GM19468 (cell line): ENCODE measurements at regions not wholly inside any gene's neighbourhood (a gene's known extent, or its start where the extent isn't known, plus 50 kb on each side); places are given as distances from the start of the nearest gene placed in this dataset.
"Not testable (repeated sequence)": the region's sequence is repeated elsewhere in the genome, so short reads cannot be mapped to it uniquely, and the experiment has no call there.

Experiments used
- ATAC-seq: cut with Tn5 transposase; IDR thresholded peaks from one replicate; pipeline ENCODE4 v1.9.1; 2021; ENCODE audit warnings: mild to moderate bottlenecking, moderate library complexity, moderate number of reproducible peaks; ENCODE audit not compliant: unreplicated experiment; ENCODE audit errors: extremely low read depth

- ATAC-seq, result no peak
Observed at GRCh38 chr10:7071421-7071820, 339.4 kb downstream of the SFMBT2 start.

GRCh38 chr10:7070950-7071349 is 339.9 kb downstream of the SFMBT2 start:
- no peak for ATAC-seq

GRCh38 chr10:7069706-7070105 is 341.1 kb downstream of the SFMBT2 start:
- no peak for ATAC-seq

GRCh38 chr10:7056216-7056615 is 354.6 kb downstream of the SFMBT2 start:
- no peak for ATAC-seq

GRCh38 chr10:7054915-7055314 is 355.9 kb downstream of the SFMBT2 start:
- no peak for ATAC-seq

- ATAC-seq, result no peak
Observed at GRCh38 chr10:7053195-7053594, 357.6 kb downstream of the SFMBT2 start.

- ATAC-seq, result not testable (repeated sequence)
Observed at GRCh38 chr10:7050024-7050423, 360.8 kb downstream of the SFMBT2 start.

GRCh38 chr10:7048061-7048460 is 362.8 kb downstream of the SFMBT2 start:
- no peak for ATAC-seq

- ATAC-seq, result no peak
Observed at GRCh38 chr10:7046615-7047014, 364.2 kb downstream of the SFMBT2 start.

- ATAC-seq, result peak; percentile 62
Observed at GRCh38 chr10:7045891-7046599, 364.8 kb downstream of the SFMBT2 start.

- no peak for ATAC-seq
Observed at GRCh38 chr10:7043055-7043653, 367.7 kb downstream of the SFMBT2 start.

GRCh38 chr10:7042419-7043054 is 368.3 kb downstream of the SFMBT2 start:
- ATAC-seq, result no peak

GRCh38 chr10:7042000-7042399 is 368.8 kb downstream of the SFMBT2 start:
- no peak for ATAC-seq

GRCh38 chr10:7040681-7041080 is 370.2 kb downstream of the SFMBT2 start:
- no peak for ATAC-seq

- ATAC-seq, result no peak
Observed at GRCh38 chr10:7039859-7040258, 371.0 kb downstream of the SFMBT2 start.

- ATAC-seq, result no peak
Observed at GRCh38 chr10:7038416-7038815, 372.4 kb downstream of the SFMBT2 start.

GRCh38 chr10:7037434-7037833 is 373.4 kb downstream of the SFMBT2 start:
- not testable (repeated sequence) for ATAC-seq

GRCh38 chr10:7036951-7037350 is 373.9 kb downstream of the SFMBT2 start:
- no peak for ATAC-seq

- ATAC-seq, result no peak
Observed at GRCh38 chr10:7035126-7035761, 375.6 kb downstream of the SFMBT2 start.

- no peak for ATAC-seq
Observed at GRCh38 chr10:7033031-7033430, 377.8 kb downstream of the SFMBT2 start.
